DOHH2 (cell line): ENCODE measurements at regions not wholly inside any gene's neighbourhood (a gene's known extent, or its start where the extent isn't known, plus 50 kb on each side); places are given as distances from the start of the nearest gene placed in this dataset.

ENCODE experiments used
- H3F3A ChIP-seq: fragments of 200-600 bp; sonication (generic), shearing (Covaris generic); 2 replicates; pipeline ENCODE4 v1.6.0; 2016; ENCODE audit warnings: antibody characterized with exemption, mild to moderate bottlenecking; ENCODE audit not compliant: control insufficient read depth, insufficient read depth
- H3K27ac ChIP-seq: fragments of 200-600 bp; sonication (generic); 2 replicates; pipeline ENCODE4 v1.5.1; 2014; ENCODE audit warnings: low read depth, mild to moderate bottlenecking, low read length, moderate library complexity
- H3K27me3 ChIP-seq: fragments of 200-600 bp; sonication (generic); 2 replicates; pipeline ENCODE4 v1.6.1; 2014; ENCODE audit warnings: mild to moderate bottlenecking, low read length, mixed read lengths; ENCODE audit not compliant: control insufficient read depth
- H3K36me3 ChIP-seq: fragments of 200-600 bp; sonication (generic); 2 replicates; pipeline ENCODE4 v1.6.1; 2014; ENCODE audit warnings: mild to moderate bottlenecking, low read length, moderate library complexity, mixed read lengths; ENCODE audit not compliant: control insufficient read depth
- H3K4me1 ChIP-seq: fragments of 200-600 bp; sonication (generic); 2 replicates; pipeline ENCODE4 v1.6.1; 2014; ENCODE audit warnings: mild to moderate bottlenecking, low read length, mixed read lengths; ENCODE audit not compliant: control insufficient read depth
- H3K4me2 ChIP-seq: fragments of 200-600 bp; sonication (generic); 2 replicates; pipeline ENCODE4 v1.6.0; 2014; ENCODE audit warnings: mild to moderate bottlenecking, low read length, moderate library complexity
- H3K4me3 ChIP-seq: fragments of 200-600 bp; sonication (generic); 2 replicates; pipeline ENCODE4 v1.5.1; 2014; ENCODE audit warnings: mild to moderate bottlenecking, low read length, mixed read lengths
- H3K79me2 ChIP-seq: fragments of 200-600 bp; sonication (generic); 2 replicates; pipeline ENCODE4 v1.6.1; 2014; ENCODE audit warnings: mild to moderate bottlenecking, low read length, mixed read lengths; ENCODE audit not compliant: control insufficient read depth
- H3K9me2 ChIP-seq: fragments of 200-600 bp; sonication (generic); replicated peaks from 2 replicates; pipeline ENCODE4 v1.6.1; 2014; ENCODE audit warnings: mild to moderate bottlenecking, low read length, mixed read lengths; ENCODE audit not compliant: control insufficient read depth
- H3K9me3 ChIP-seq: fragments of 200-600 bp; sonication (generic); 2 replicates; pipeline ENCODE4 v1.6.1; 2014; ENCODE audit warnings: antibody characterized with exemption, low read length, mixed read lengths; ENCODE audit not compliant: control insufficient read depth, insufficient read depth
- H4K20me1 ChIP-seq: fragments of 200-600 bp; sonication (generic); 2 replicates; pipeline ENCODE4 v1.6.0; 2014; ENCODE audit warnings: low read depth, mild to moderate bottlenecking, antibody characterized with exemption, low read length, moderate library complexity; ENCODE audit not compliant: control insufficient read depth, insufficient read depth
- CTCF ChIP-seq: fragments of 200-600 bp; sonication (generic); IDR thresholded peaks from one replicate; pipeline ENCODE4 v1.5.1; 2014; ENCODE audit warnings: antibody characterized with exemption, mild to moderate bottlenecking, low read depth, low read length; ENCODE audit not compliant: poor library complexity, severe bottlenecking
- EZH2phosphoT487 ChIP-seq: fragments of 200-600 bp; sonication (generic); IDR thresholded peaks from 2 replicates; pipeline ENCODE4 v1.6.1; 2017; ENCODE audit warnings: borderline replicate concordance, mild to moderate bottlenecking, antibody characterized with exemption, low read length, moderate library complexity, mixed read lengths

GRCh38 chr2:39501412-39501811 is 64.3 kb upstream of the MAP4K3 start:
- Histone ChIP-seq H3K79me2 (no peaks in the 10 kb centered on the region), H3K4me1 (peaks cover 45% of the 10 kb centered on the region), H3K4me3 (no peak overlapping the region), H3K4me2 (no peak overlapping the region), H3K27me3 (peaks cover 2% of the 10 kb centered on the region; the same call in 1 of the 2 replicates), H3F3A (no peaks in the 10 kb centered on the region), H3K36me3 (no peaks in the 10 kb centered on the region), H3K9me3 (no peaks in the 10 kb centered on the region), H3K27ac (no peak overlapping the region), H3K9me2 (no peaks in the 10 kb centered on the region), H4K20me1 (no peaks in the 10 kb centered on the region)
- no peak for TF ChIP-seq EZH2phosphoT487
- no peak for TF ChIP-seq CTCF

- Histone ChIP-seq H3K79me2 (no peaks in the 10 kb centered on the region), H4K20me1 (no peaks in the 10 kb centered on the region), H3K27ac (no peak overlapping the region; the same call in 1 of the 2 replicates), H3K4me1 (peaks cover 32% of the 10 kb centered on the region), H3K4me3 (0 out of 2 replicates have a peak overlapping the region, but pooled peaks have one; percentile 16), H3F3A (no peaks in the 10 kb centered on the region), H3K27me3 (peaks cover 2% of the 10 kb centered on the region; the same call in 1 of the 2 replicates), H3K9me2 (no peaks in the 10 kb centered on the region), H3K9me3 (no peaks in the 10 kb centered on the region), H3K4me2 (peak overlapping the region; percentile 64), H3K36me3 (no peaks in the 10 kb centered on the region)
- TF ChIP-seq EZH2phosphoT487 = no peak
- no peak for TF ChIP-seq CTCF
Measured at GRCh38 chr2:39503277-39503676, 66.2 kb upstream of the MAP4K3 start.

GRCh38 chr2:39504790-39505335 is 67.8 kb upstream of the MAP4K3 start:
- peaks cover 32% of the 10 kb centered on the region for H3K4me1 ChIP-seq
- H3K4me3 ChIP-seq = peak overlapping the region; percentile 44
- no peaks in the 10 kb centered on the region for H3K9me2 ChIP-seq
- peaks cover 2% of the 10 kb centered on the region; the same call in 1 of the 2 replicates for H3K27me3 ChIP-seq
- no peaks in the 10 kb centered on the region for H3K79me2 ChIP-seq
- peak overlapping the region; percentile 64 for H3K4me2 ChIP-seq
- no peaks in the 10 kb centered on the region for H4K20me1 ChIP-seq
- no peak for TF ChIP-seq EZH2phosphoT487
- no peak for TF ChIP-seq CTCF
- H3K9me3 ChIP-seq = no peaks in the 10 kb centered on the region
- no peaks in the 10 kb centered on the region for H3F3A ChIP-seq
- H3K36me3 ChIP-seq = no peaks in the 10 kb centered on the region
- no peak overlapping the region for H3K27ac ChIP-seq
